Anterior cingulate cortex (tissue), 58 donors: ENCODE measurements at regions not wholly inside any gene's neighbourhood (a gene's known extent, or its start where the extent isn't known, plus 50 kb on each side); places are given as distances from the start of the nearest gene placed in this dataset.
"Not testable (repeated sequence)": the region's sequence is repeated elsewhere in the genome, so short reads cannot be mapped to it uniquely, and the experiment has no call there.

Experiments used
- DNase-seq, 58 donors: peaks; one replicate each; lab custom pipeline; 2025; lab: John Stamatoyannopoulos, UW

GRCh38 chr1:120357046-120357445 lies 57.8 kb upstream of the NBPF8 start:
- DNase-seq: not testable (repeated sequence)

- peak in 5 of 58 donors; percentile 2 to 10 (median 3) for DNase-seq
These were observed 58.7 kb upstream of the NBPF8 start for GRCh38 chr1:120356170-120356569.

- DNase-seq: peak in 32 of 58 donors; percentile 9 to 87 (median 38)
These were observed 60.1 kb upstream of the NBPF8 start for GRCh38 chr1:120354618-120355184.

- not testable (repeated sequence) for DNase-seq
These were observed 72.4 kb upstream of the NBPF8 start for GRCh38 chr1:120342231-120343073.

- DNase-seq: peak in 3 of 58 donors; percentile 1 to 18 (median 6)
These were observed 73.1 kb upstream of the NBPF8 start for GRCh38 chr1:120341756-120342155.

GRCh38 chr1:120340838-120341751 lies 73.7 kb upstream of the NBPF8 start:
- DNase-seq: peak in 1 of 58 donors; percentile 1

GRCh38 chr1:120315738-120316137 lies 99.1 kb upstream of the NBPF8 start:
- DNase-seq: not testable (repeated sequence)

- DNase-seq: not testable (repeated sequence)
These were observed 102.9 kb upstream of the NBPF8 start for GRCh38 chr1:120311930-120312329.

- not testable (repeated sequence) for DNase-seq
These were observed 105.8 kb upstream of the NBPF8 start for GRCh38 chr1:120308940-120309578.

GRCh38 chr1:120305046-120305445 lies 109.8 kb upstream of the NBPF8 start:
- DNase-seq: not testable (repeated sequence)

GRCh38 chr1:120304341-120304740 lies 110.5 kb upstream of the NBPF8 start:
- not testable (repeated sequence) for DNase-seq

GRCh38 chr1:120299433-120300057 lies 115.3 kb upstream of the NBPF8 start:
- not testable (repeated sequence) for DNase-seq

- not testable (repeated sequence) for DNase-seq
These were observed 116.3 kb upstream of the NBPF8 start for GRCh38 chr1:120298487-120298886.

- not testable (repeated sequence) for DNase-seq
These were observed 117.4 kb upstream of the NBPF8 start for GRCh38 chr1:120297345-120297953.

- not testable (repeated sequence) for DNase-seq
These were observed 113.8 kb upstream of the SEC22B start for GRCh38 chr1:120290105-120290504.

GRCh38 chr1:120289601-120290074 lies 113.3 kb upstream of the SEC22B start:
- not testable (repeated sequence) for DNase-seq

GRCh38 chr1:120288814-120289600 lies 112.7 kb upstream of the SEC22B start:
- DNase-seq: not testable (repeated sequence)

GRCh38 chr1:120288167-120288566 lies 111.8 kb upstream of the SEC22B start:
- not testable (repeated sequence) for DNase-seq
